ENCODE measurements at regions not wholly inside any gene's neighbourhood (a gene's known extent, or its start where the extent isn't known, plus 50 kb on each side); places are given as distances from the start of the nearest gene placed in this dataset.

DNA sequence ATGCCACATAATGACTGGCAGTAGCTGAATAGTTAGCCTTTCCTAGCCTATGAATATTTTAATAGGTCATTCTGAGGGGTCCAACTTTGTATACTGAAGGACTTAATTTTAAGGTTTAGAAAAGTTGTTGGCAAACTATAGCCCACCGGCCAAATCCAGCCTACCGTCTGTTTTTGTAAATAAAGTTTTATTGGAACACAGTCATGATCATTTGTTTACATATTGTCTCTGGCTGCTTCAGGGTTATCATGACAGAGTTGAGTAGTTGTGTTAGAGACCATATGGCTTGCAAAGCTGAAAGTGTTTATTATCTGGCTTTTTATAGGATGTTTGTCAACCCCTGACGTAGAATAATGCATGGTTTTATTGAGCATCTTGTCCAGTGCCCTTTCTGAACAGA lies 73.4 kb downstream of the NTMT2 start:
- Histone ChIP-seq H3K36me3 (ENCODE audit: control insufficient read depth in 2 of 3, insufficient read depth in 3 of 3, low read length in 3 of 3) (no peaks in the 10 kb centered on the region), H3K27ac (ENCODE audit: low read depth in 2 of 2, low read length in 2 of 2) (no peak overlapping the region), H3K9me3 (ENCODE audit: control insufficient read depth in 2 of 3, insufficient read depth in 1 of 3, low read length in 3 of 3) (no peaks in the 10 kb centered on the region), H3K4me3 (ENCODE audit: low read length in 3 of 3) (no peak overlapping the region), H3K9ac (ENCODE audit: low read length in 3 of 3) (no peak overlapping the region), H3K4me1 (ENCODE audit: control insufficient read depth in 2 of 3, insufficient read depth in 2 of 3, low read depth in 1 of 3, low read length in 3 of 3) (peaks cover 0 to 3% (median 0%) of the 10 kb centered on the region in 3 donors), H3K27me3 (ENCODE audit: control insufficient read depth, insufficient read depth, low read length) (no peaks in the 10 kb centered on the region)
- FAIRE-seq, result no peak
- no peak for DNase-seq
- intact Hi-C loops (cut with DNase I), result no loop called here
- no peak for TF ChIP-seq CTCF (IDR thresholded peaks at IDR 0.05; ENCODE audit: borderline replicate concordance, extremely low read depth, insufficient read depth)

GRCh38 chr1:170221031-170221430 lies 75.3 kb downstream of the NTMT2 start:
- Histone ChIP-seq H3K27me3 (ENCODE audit: control insufficient read depth, insufficient read depth, low read length) (no peaks in the 10 kb centered on the region), H3K4me1 (ENCODE audit: control insufficient read depth in 2 of 3, insufficient read depth in 2 of 3, low read depth in 1 of 3, low read length in 3 of 3) (no peaks in the 10 kb centered on the region), H3K9ac (ENCODE audit: low read length in 3 of 3) (no peak overlapping the region), H3K36me3 (ENCODE audit: control insufficient read depth in 2 of 3, insufficient read depth in 3 of 3, low read length in 3 of 3) (no peaks in the 10 kb centered on the region), H3K4me3 (ENCODE audit: low read length in 3 of 3) (no peak overlapping the region), H3K9me3 (ENCODE audit: control insufficient read depth in 2 of 3, insufficient read depth in 1 of 3, low read length in 3 of 3) (no peaks in the 10 kb centered on the region), H3K27ac (ENCODE audit: low read depth in 2 of 2, low read length in 2 of 2) (no peak overlapping the region)
- FAIRE-seq (no peak), DNase-seq (peak in 1 of 5 donors; percentile 19)
- no peak for TF ChIP-seq CTCF (IDR thresholded peaks at IDR 0.05; ENCODE audit: borderline replicate concordance, extremely low read depth, insufficient read depth)
- intact Hi-C loops (cut with DNase I), result no loop called here

- Histone ChIP-seq H3K9me3 (ENCODE audit: control insufficient read depth in 2 of 3, insufficient read depth in 1 of 3, low read length in 3 of 3) (no peaks in the 10 kb centered on the region), H3K36me3 (ENCODE audit: control insufficient read depth in 2 of 3, insufficient read depth in 3 of 3, low read length in 3 of 3) (no peaks in the 10 kb centered on the region), H3K27ac (ENCODE audit: low read depth in 2 of 2, low read length in 2 of 2) (no peak overlapping the region), H3K4me3 (ENCODE audit: low read length in 3 of 3) (no peak overlapping the region), H3K27me3 (ENCODE audit: control insufficient read depth, insufficient read depth, low read length) (no peaks in the 10 kb centered on the region), H3K4me1 (ENCODE audit: control insufficient read depth in 2 of 3, insufficient read depth in 2 of 3, low read depth in 1 of 3, low read length in 3 of 3) (no peaks in the 10 kb centered on the region), H3K9ac (ENCODE audit: low read length in 3 of 3) (no peak overlapping the region)
- FAIRE-seq, result no peak
- TF ChIP-seq CTCF (IDR thresholded peaks at IDR 0.05; ENCODE audit: borderline replicate concordance, extremely low read depth, insufficient read depth), result no peak
- no peak for DNase-seq
- intact Hi-C loops (cut with DNase I), result no loop called here
Measured at GRCh38 chr1:170221495-170221894, 75.7 kb downstream of the NTMT2 start.

- Histone ChIP-seq H3K9me3 (ENCODE audit: control insufficient read depth in 2 of 3, insufficient read depth in 1 of 3, low read length in 3 of 3) (no peaks in the 10 kb centered on the region), H3K27ac (ENCODE audit: low read depth in 2 of 2, low read length in 2 of 2) (no peak overlapping the region), H3K4me1 (ENCODE audit: control insufficient read depth in 2 of 3, insufficient read depth in 2 of 3, low read depth in 1 of 3, low read length in 3 of 3) (no peaks in the 10 kb centered on the region), H3K9ac (ENCODE audit: low read length in 3 of 3) (no peak overlapping the region), H3K4me3 (ENCODE audit: low read length in 3 of 3) (no peak overlapping the region), H3K36me3 (ENCODE audit: control insufficient read depth in 2 of 3, insufficient read depth in 3 of 3, low read length in 3 of 3) (no peaks in the 10 kb centered on the region), H3K27me3 (ENCODE audit: control insufficient read depth, insufficient read depth, low read length) (no peaks in the 10 kb centered on the region)
- TF ChIP-seq CTCF (IDR thresholded peaks at IDR 0.05; ENCODE audit: borderline replicate concordance, extremely low read depth, insufficient read depth), result no peak
- DNase-seq, result no peak
- intact Hi-C loops (cut with DNase I), result no loop called here
- FAIRE-seq, result no peak
Measured at GRCh38 chr1:170224469-170224868, 78.7 kb downstream of the NTMT2 start.

All from kidney (tissue), 13 donors.